ENCODE measurements at regions not wholly inside any gene's neighbourhood (a gene's known extent, or its start where the extent isn't known, plus 50 kb on each side); places are given as distances from the start of the nearest gene placed in this dataset.
"Not testable (repeated sequence)": the region's sequence is repeated elsewhere in the genome, so short reads cannot be mapped to it uniquely, and the experiment has no call there.

- FAIRE-seq (no peak), DNase-seq (ENCODE audit: low spot score) (no peak)
These were observed 57.4 kb downstream of the ZNF648 start for GRCh38 chr1:182003953-182004586.

- FAIRE-seq (no peak), DNase-seq (ENCODE audit: low spot score) (no peak)
These were observed 58.3 kb downstream of the ZNF648 start for GRCh38 chr1:182003025-182003725.

GRCh38 chr1:182002570-182002969 lies 58.9 kb downstream of the ZNF648 start:
- FAIRE-seq (no peak), DNase-seq (ENCODE audit: low spot score) (no peak)

GRCh38 chr1:181998858-181999257 lies 62.7 kb downstream of the ZNF648 start:
- FAIRE-seq (no peak), DNase-seq (ENCODE audit: low spot score) (no peak)

GRCh38 chr1:181992072-181992471 lies 69.4 kb downstream of the ZNF648 start:
- no peak for DNase-seq (ENCODE audit: low spot score)

GRCh38 chr1:181990728-181991127 lies 70.8 kb downstream of the ZNF648 start:
- FAIRE-seq, result no peak
- no peak for DNase-seq (ENCODE audit: low spot score)

More at GRCh38 chr1:181992072-181992471, 69.4 kb downstream of the ZNF648 start:
- FAIRE-seq, result no peak

- FAIRE-seq (no peak), DNase-seq (ENCODE audit: low spot score) (no peak)
These were observed 72.1 kb downstream of the ZNF648 start for GRCh38 chr1:181989261-181989920.

GRCh38 chr1:181987996-181988395 lies 73.5 kb downstream of the ZNF648 start:
- no peak for DNase-seq (ENCODE audit: low spot score)
- no peak for FAIRE-seq

- DNase-seq (ENCODE audit: low spot score) (no peak), FAIRE-seq (no peak)
These were observed 74.1 kb downstream of the ZNF648 start for GRCh38 chr1:181987334-181987895.

- FAIRE-seq, result no peak
- DNase-seq (ENCODE audit: low spot score), result no peak
These were observed 74.6 kb downstream of the ZNF648 start for GRCh38 chr1:181986907-181987305.

GRCh38 chr1:181985936-181986906 lies 75.3 kb downstream of the ZNF648 start:
- DNase-seq (ENCODE audit: low spot score) (no peak), FAIRE-seq (no peak)

- FAIRE-seq, result no peak
- DNase-seq (ENCODE audit: low spot score), result no peak
These were observed 76.2 kb downstream of the ZNF648 start for GRCh38 chr1:181985281-181985680.

GRCh38 chr1:181984006-181984405 lies 77.5 kb downstream of the ZNF648 start:
- DNase-seq (ENCODE audit: low spot score), result no peak
- no peak for FAIRE-seq

GRCh38 chr1:181981821-181982220 lies 79.7 kb downstream of the ZNF648 start:
- FAIRE-seq (no peak), DNase-seq (ENCODE audit: low spot score) (no peak)

- no peak for FAIRE-seq
- no peak for DNase-seq (ENCODE audit: low spot score)
These were observed 89.3 kb downstream of the ZNF648 start for GRCh38 chr1:181972256-181972655.

- DNase-seq (ENCODE audit: low spot score) (no peak), FAIRE-seq (no peak)
These were observed 90.1 kb downstream of the ZNF648 start for GRCh38 chr1:181971424-181971823.

GRCh38 chr1:181969902-181970301 lies 91.6 kb downstream of the ZNF648 start:
- FAIRE-seq, result no peak
- DNase-seq (ENCODE audit: low spot score), result no peak

- not testable (repeated sequence) for FAIRE-seq; DNase-seq (ENCODE audit: low spot score)
These were observed 106.8 kb downstream of the ZNF648 start for GRCh38 chr1:181954696-181955095.

- not testable (repeated sequence) for DNase-seq (ENCODE audit: low spot score); FAIRE-seq
These were observed 107.3 kb downstream of the ZNF648 start for GRCh38 chr1:181954178-181954577.

- no peak for FAIRE-seq
These were observed 107.9 kb downstream of the ZNF648 start for GRCh38 chr1:181953596-181953995.

GRCh38 chr1:181951213-181951612 lies 110.3 kb downstream of the ZNF648 start:
- no peak for DNase-seq (ENCODE audit: low spot score)
- FAIRE-seq, result no peak

More at GRCh38 chr1:181953596-181953995, 107.9 kb downstream of the ZNF648 start:
- DNase-seq (ENCODE audit: low spot score), result no peak

Measured in RCC 7860 (cell line).